Esophagus muscularis mucosa (tissue), 4 donors: ENCODE measurements at regions not wholly inside any gene's neighbourhood (a gene's known extent, or its start where the extent isn't known, plus 50 kb on each side); places are given as distances from the start of the nearest gene placed in this dataset.

Experiments used
- DNase-seq: peaks from one replicate; pipeline ENCODE4 v3.0.0-alpha.2; 2017; ENCODE audit errors: extremely low spot score
- H3K27ac ChIP-seq, 4 donors: fragments of 200-600 bp; sonication (generic); replicated peaks in 1 of 4; 1 replicate in 3 of 4; 2 replicates in 1 of 4; pipeline ENCODE4 v1.5.1; 2016 to 2019; ENCODE audit warnings: mild to moderate bottlenecking in 1 of 4
- H3K27me3 ChIP-seq, 4 donors: fragments of 200-600 bp; sonication (generic); one replicate each; pipeline versions ENCODE4 v1.5.1 to v1.6.0; 2016 to 2019
- H3K36me3 ChIP-seq, 4 donors: fragments of 200-600 bp; sonication (generic); one replicate each; pipeline ENCODE4 v1.5.1; 2016 to 2019
- H3K4me1 ChIP-seq, 4 donors: fragments of 200-600 bp; sonication (generic); one replicate each; pipeline ENCODE4 v1.5.1; 2016 to 2019
- H3K4me3 ChIP-seq, 4 donors: fragments of 200-600 bp; sonication (generic); 1 replicate in 2 of 4; 2 replicates in 2 of 4; pipeline ENCODE4 v1.5.1; 2016 to 2019; ENCODE audit warnings: mild to moderate bottlenecking in 4 of 4, moderate library complexity in 1 of 4
- H3K9me3 ChIP-seq, 4 donors: fragments of 200-600 bp; sonication (generic); 1 replicate in 3 of 4; 2 replicates in 1 of 4; pipeline ENCODE4 v1.5.1; 2016 to 2019
- CTCF ChIP-seq, 3 experiments: fragments of 200-600 bp in 2 of 3; fragments of 450-650 bp in 1 of 3; sonication (generic) in 2 of 3; IDR thresholded peaks; one replicate each; pipeline ENCODE4 v1.5.1; 2017 to 2019; ENCODE audit warnings: antibody characterized with exemption in 3 of 3, mild to moderate bottlenecking in 2 of 3, moderate library complexity in 1 of 3
- EP300 ChIP-seq: sonication (generic); formaldehyde crosslinking; IDR thresholded peaks from one replicate; pipeline ENCODE4 v1.6.1; 2017; ENCODE audit warnings: antibody characterized with exemption
- POLR2A ChIP-seq: fragments of 450-650 bp; IDR thresholded peaks from one replicate; pipeline ENCODE4 v1.6.1; 2017; ENCODE audit warnings: antibody characterized with exemption, moderate library complexity, mild to moderate bottlenecking, low read depth
- POLR2AphosphoS5 ChIP-seq, 2 donors: sonication (generic); formaldehyde crosslinking; IDR thresholded peaks; one replicate each; pipeline ENCODE4 v1.6.1; 2017; ENCODE audit warnings: antibody characterized with exemption in 2 of 2
- WGBS: methylation state at CpG from one replicate; pipeline ENCODE4 v1.1.5; 2018; 5-methylcytosine and 5-hydroxymethylcytosine counted together
- intact Hi-C: fragments of 100-400 bp; cut with DNase I; formaldehyde crosslinking; loops from one replicate; pipeline ENCODE4 v1.15.1; 2023

- 66% methylated on average over 8 of the region's 8 CpGs for WGBS
- no peak for DNase-seq
- Histone ChIP-seq H3K27ac (no peak overlapping the region), H3K4me1 (no peaks in the 10 kb centered on the region), H3K9me3 (peaks cover 0 to 16% (median 9%) of the 10 kb centered on the region in 4 donors), H3K4me3 (no peak overlapping the region), H3K36me3 (no peaks in the 10 kb centered on the region), H3K27me3 (no peaks in the 10 kb centered on the region)
- TF ChIP-seq CTCF (IDR thresholded peaks at IDR 0.05) (no peak), EP300 (no peak), POLR2AphosphoS5 (IDR thresholded peaks at IDR 0.05) (no peak), POLR2A (no peak)
- intact Hi-C loops = no loop called here
Observed at GRCh38 chr12:115521771-115522409, 755.6 kb downstream of the MED13L start.

GRCh38 chr12:115519887-115520286, 757.6 kb downstream of the MED13L start:
- intact Hi-C loops = no loop called here
- Histone ChIP-seq H3K4me1 (no peaks in the 10 kb centered on the region), H3K36me3 (no peaks in the 10 kb centered on the region), H3K9me3 (peaks cover 0 to 23% (median 9%) of the 10 kb centered on the region in 4 donors), H3K27me3 (peaks cover 0 to 13% (median 0%) of the 10 kb centered on the region in 4 donors), H3K27ac (no peak overlapping the region), H3K4me3 (no peak overlapping the region)
- 86% methylated on average over 2 of the region's 2 CpGs for WGBS
- no peak for DNase-seq
- no peak for TF ChIP-seq POLR2A
- no peak for TF ChIP-seq POLR2AphosphoS5 (IDR thresholded peaks at IDR 0.05)
- TF ChIP-seq CTCF (IDR thresholded peaks at IDR 0.05) = no peak
- no peak for TF ChIP-seq EP300

GRCh38 chr12:115519359-115519758, 758.1 kb downstream of the MED13L start:
- no peak overlapping the region for H3K4me3 ChIP-seq
- WGBS = 100% methylated on average over 1 of the region's 1 CpG

GRCh38 chr12:115517913-115518312, 759.6 kb downstream of the MED13L start:
- no peak for TF ChIP-seq CTCF (IDR thresholded peaks at IDR 0.05)
- TF ChIP-seq POLR2AphosphoS5 (IDR thresholded peaks at IDR 0.05) = no peak
- TF ChIP-seq EP300 = no peak
- no peak for TF ChIP-seq POLR2A
- no peak overlapping the region for H3K4me3 ChIP-seq
- 93% methylated on average over 4 of the region's 4 CpGs for WGBS
- no peaks in the 10 kb centered on the region for H3K4me1 ChIP-seq
- no peaks in the 10 kb centered on the region for H3K36me3 ChIP-seq
- intact Hi-C loops = no loop called here
- no peak overlapping the region for H3K27ac ChIP-seq
- no peak for DNase-seq
- H3K27me3 ChIP-seq = peaks cover 0 to 13% (median 0%) of the 10 kb centered on the region in 4 donors
- H3K9me3 ChIP-seq = peaks cover 0 to 35% (median 16%) of the 10 kb centered on the region in 4 donors

More at GRCh38 chr12:115519359-115519758, 758.1 kb downstream of the MED13L start:
- Histone ChIP-seq H3K27me3 (peaks cover 0 to 13% (median 0%) of the 10 kb centered on the region in 4 donors), H3K4me1 (no peaks in the 10 kb centered on the region), H3K9me3 (peaks cover 0 to 23% (median 9%) of the 10 kb centered on the region in 4 donors), H3K27ac (no peak overlapping the region), H3K36me3 (no peaks in the 10 kb centered on the region)
- TF ChIP-seq POLR2AphosphoS5 (IDR thresholded peaks at IDR 0.05) (no peak), POLR2A (no peak), EP300 (no peak), CTCF (IDR thresholded peaks at IDR 0.05) (no peak)
- no peak for DNase-seq
- intact Hi-C loops = no loop called here
